HL-60 (cell line): ENCODE measurements at regions not wholly inside any gene's neighbourhood (a gene's known extent, or its start where the extent isn't known, plus 50 kb on each side); places are given as distances from the start of the nearest gene placed in this dataset.

Source experiments
- CTCF ChIP-seq: IDR thresholded peaks from one replicate; pipeline ENCODE4 v1.5.1; 2011; ENCODE audit warnings: low read length, control low read depth, inconsistent platforms; ENCODE audit not compliant: insufficient read depth
- GABPA ChIP-seq: IDR thresholded peaks from 2 replicates; pipeline ENCODE4 v1.6.1; 2012; ENCODE audit warnings: low read depth
- POLR2AphosphoS5 ChIP-seq: IDR thresholded peaks from 2 replicates; pipeline ENCODE4 v1.6.1; 2012; ENCODE audit warnings: low read depth
- REST ChIP-seq: IDR thresholded peaks from 2 replicates; pipeline ENCODE4 v1.6.1; 2012; ENCODE audit warnings: low read depth; ENCODE audit not compliant: insufficient replicate concordance
- SPI1 ChIP-seq: IDR thresholded peaks from 2 replicates; pipeline ENCODE4 v1.6.1; 2012; ENCODE audit warnings: low read depth, mild to moderate bottlenecking, borderline replicate concordance

DNA sequence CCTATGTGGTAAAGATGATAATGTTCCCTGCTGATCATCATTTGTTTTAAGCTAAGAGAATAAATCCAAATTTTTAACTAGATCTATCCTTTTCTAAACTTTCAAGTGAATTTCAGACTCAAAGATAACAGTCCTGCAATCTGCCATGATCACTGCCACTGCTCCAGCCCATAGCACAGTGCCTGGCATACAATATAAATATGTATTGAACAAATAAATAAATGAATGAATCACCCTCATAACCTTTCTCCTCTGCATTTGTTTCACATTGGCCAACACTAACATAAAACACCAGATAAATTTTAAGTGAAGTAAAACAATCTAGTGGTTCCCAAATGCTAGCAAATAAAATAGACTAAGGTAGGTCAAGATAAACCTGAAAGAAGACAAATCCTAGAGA is 439.0 kb downstream of the GPM6A start:
- TF ChIP-seq CTCF (no peak), POLR2AphosphoS5 (no peak), REST (no peak), GABPA (no peak), SPI1 (no peak)
